Stomach (tissue), 8 donors: ENCODE measurements at regions not wholly inside any gene's neighbourhood (a gene's known extent, or its start where the extent isn't known, plus 50 kb on each side); places are given as distances from the start of the nearest gene placed in this dataset.

Experiments
- DNase-seq, 2 donors: peaks; one replicate each; pipeline versions ENCODE4 v3.0.0 to v3.0.0-alpha.2; 2013 to 2019
- H3K27ac ChIP-seq, 5 donors: fragments of 200-600 bp in 4 of 5; sonication (generic) in 4 of 5; one replicate each; pipeline ENCODE4 v1.5.1; 2013 to 2019; ENCODE audit warnings: mild to moderate bottlenecking in 1 of 5, moderate library complexity in 1 of 5
- H3K27me3 ChIP-seq, 3 donors: fragments of 200-600 bp; sonication (generic); one replicate each; pipeline ENCODE4 v1.5.1; 2017 to 2019; ENCODE audit warnings: mixed run types in 1 of 3
- H3K36me3 ChIP-seq, 4 donors: fragments of 200-600 bp; sonication (generic); 1 replicate in 3 of 4; 2 replicates in 1 of 4; pipeline ENCODE4 v1.5.1; 2016 to 2019
- H3K4me1 ChIP-seq, 4 donors: fragments of 200-600 bp; sonication (generic); one replicate each; pipeline ENCODE4 v1.5.1; 2016 to 2019
- H3K4me3 ChIP-seq, 4 donors: fragments of 200-600 bp; sonication (generic) in 3 of 4; one replicate each; pipeline ENCODE4 v1.5.1; 2016 to 2019; ENCODE audit warnings: mild to moderate bottlenecking in 1 of 4
- H3K9me3 ChIP-seq, 4 donors: fragments of 200-600 bp; sonication (generic); one replicate each; pipeline ENCODE4 v1.5.1; 2016 to 2019
- CTCF ChIP-seq, 7 experiments: fragments of 450-650 bp in 4 of 7; fragments of 200-600 bp in 3 of 7; sonication (generic) in 3 of 7; IDR thresholded peaks; one replicate each; pipeline ENCODE4 v1.5.1; 2016 to 2019; ENCODE audit warnings: antibody characterized with exemption in 7 of 7, control low read depth in 2 of 7, mild to moderate bottlenecking in 1 of 7
- EP300 ChIP-seq: sonication (generic); formaldehyde crosslinking; IDR thresholded peaks from one replicate; pipeline ENCODE4 v1.6.1; 2017; ENCODE audit warnings: antibody characterized with exemption
- POLR2A ChIP-seq, 4 donors: fragments of 450-650 bp; IDR thresholded peaks; one replicate each; pipeline ENCODE4 v1.6.1; 2016; ENCODE audit warnings: antibody characterized with exemption in 4 of 4, control low read depth in 2 of 4, mild to moderate bottlenecking in 1 of 4, moderate library complexity in 1 of 4
- POLR2AphosphoS5 ChIP-seq, 3 donors: sonication (generic); formaldehyde crosslinking; IDR thresholded peaks; one replicate each; pipeline ENCODE4 v1.6.1; 2016; ENCODE audit warnings: antibody characterized with exemption in 3 of 3
- WGBS, 5 donors: extraction: QIAGEN DNeasy Blood & Tissue Kit in 3 of 5; methylation state at CpG; one replicate each; pipeline versions ENCODE4 v1.1.5 to v1.1.7; 2013 to 2018; 5-methylcytosine and 5-hydroxymethylcytosine counted together
- intact Hi-C: fragments of 100-400 bp; cut with DNase I; formaldehyde crosslinking; loops from one replicate; pipeline ENCODE4 v1.15.1; 2023; ENCODE audit warnings: low total_unique reads
- small RNA-seq, 4 donors: library from RNA; depleted of rRNA; stranded (forward); fragments of <200 nt; gene quantifications; one replicate each; pipeline ENCODE3, GENCODE V24; 2016
- donor health status: healthy with polysubstance abuse.
- donor health status: Bipolar disorder and iron deficiency.
- donor health status: healthy.

GRCh38 chr20:54710341-54710740 is 234.9 kb downstream of the DOK5 start:
- H3K27me3 ChIP-seq = no peaks in the 10 kb centered on the region
- intact Hi-C loops = no loop called here
- DNase-seq = peak in 1 of 2 donors; percentile 3
- H3K4me1 ChIP-seq = no peaks in the 10 kb centered on the region
- no peak overlapping the region for H3K27ac ChIP-seq
- 87 to 91% (median 91%) methylated on average over 2 of the region's 2 CpGs for WGBS, 5 donors
- no peaks in the 10 kb centered on the region for H3K9me3 ChIP-seq
- no peak for TF ChIP-seq POLR2AphosphoS5 (IDR thresholded peaks at IDR 0.05)
- H3K4me3 ChIP-seq = no peak overlapping the region
- no peaks in the 10 kb centered on the region for H3K36me3 ChIP-seq

GRCh38 chr20:54708229-54708628 is 232.8 kb downstream of the DOK5 start:
- Histone ChIP-seq H3K27me3 (no peaks in the 10 kb centered on the region), H3K4me3 (no peak overlapping the region), H3K9me3 (no peaks in the 10 kb centered on the region), H3K27ac (no peak overlapping the region), H3K4me1 (no peaks in the 10 kb centered on the region), H3K36me3 (no peaks in the 10 kb centered on the region)
- intact Hi-C loops = no loop called here
- no peak for TF ChIP-seq EP300
- no peak for TF ChIP-seq POLR2AphosphoS5 (IDR thresholded peaks at IDR 0.05)
- TF ChIP-seq POLR2A (IDR thresholded peaks at IDR 0.05) = no peak
- no peak for TF ChIP-seq CTCF (IDR thresholded peaks at IDR 0.05)
- no peak for DNase-seq

- H3K27ac ChIP-seq = no peak overlapping the region
- H3K4me1 ChIP-seq = no peaks in the 10 kb centered on the region
- H3K36me3 ChIP-seq = no peaks in the 10 kb centered on the region
- no peak overlapping the region for H3K4me3 ChIP-seq
- WGBS, 5 donors = 89 to 98% (median 91%) methylated on average over 1 of the region's 1 CpG
- intact Hi-C loops = no loop called here
- no peak for DNase-seq
- no peaks in the 10 kb centered on the region for H3K9me3 ChIP-seq
- H3K27me3 ChIP-seq = no peaks in the 10 kb centered on the region
- no peak for TF ChIP-seq POLR2A (IDR thresholded peaks at IDR 0.05)
- no peak for TF ChIP-seq POLR2AphosphoS5 (IDR thresholded peaks at IDR 0.05)
- no peak for TF ChIP-seq CTCF (IDR thresholded peaks at IDR 0.05)
- no peak for TF ChIP-seq EP300
Measured at GRCh38 chr20:54707801-54708200, 232.4 kb downstream of the DOK5 start.

- Histone ChIP-seq H3K27ac (no peak overlapping the region), H3K4me1 (no peaks in the 10 kb centered on the region), H3K4me3 (no peak overlapping the region), H3K9me3 (no peaks in the 10 kb centered on the region), H3K36me3 (no peaks in the 10 kb centered on the region), H3K27me3 (no peaks in the 10 kb centered on the region)
- 60 to 67% (median 62%) methylated on average over 4 of the region's 4 CpGs for WGBS, 5 donors
- DNase-seq = no peak
- TF ChIP-seq CTCF (IDR thresholded peaks at IDR 0.05) (no peak), POLR2AphosphoS5 (IDR thresholded peaks at IDR 0.05) (no peak)
- intact Hi-C loops = no loop called here
Measured at GRCh38 chr20:54706581-54706980, 231.2 kb downstream of the DOK5 start.

- no peak for DNase-seq
- no peaks in the 10 kb centered on the region for H3K9me3 ChIP-seq
- WGBS, 5 donors = 81 to 88% (median 87%) methylated on average over 6 of the region's 6 CpGs
- H3K4me1 ChIP-seq = no peaks in the 10 kb centered on the region
- H3K27ac ChIP-seq = no peak overlapping the region
- no peak overlapping the region for H3K4me3 ChIP-seq
- no peaks in the 10 kb centered on the region for H3K27me3 ChIP-seq
- intact Hi-C loops = no loop called here
- H3K36me3 ChIP-seq = no peaks in the 10 kb centered on the region
- no peak for TF ChIP-seq EP300
- TF ChIP-seq POLR2AphosphoS5 (IDR thresholded peaks at IDR 0.05) = no peak
- no peak for TF ChIP-seq CTCF (IDR thresholded peaks at IDR 0.05)
- TF ChIP-seq POLR2A (IDR thresholded peaks at IDR 0.05) = no peak
Measured at GRCh38 chr20:54704032-54704635, 228.7 kb downstream of the DOK5 start.

Small RNA genes lying in the stretch of these regions (small RNA-seq; reads per million reads assigned to genes)
- gene RNU4ATAC7P = 0 reads per million in 4 donors
